ENCODE measurements at regions not wholly inside any gene's neighbourhood (a gene's known extent, or its start where the extent isn't known, plus 50 kb on each side); places are given as distances from the start of the nearest gene placed in this dataset.
A peak's percentile ranks its signal among the peaks of the same experiment; 100 is the strongest.
"Not testable (repeated sequence)": the region's sequence is repeated elsewhere in the genome, so short reads cannot be mapped to it uniquely, and the experiment has no call there.

GRCh38 chr20:53888510-53888909 lies 181.9 kb downstream of the BCAS1 start:
- Mint-ChIP-seq H3K4me1 (ENCODE audit: low read depth) (peaks cover 72% of the 10 kb centered on the region), H3K27ac (peak overlapping the region; percentile 80), H3K36me3 (ENCODE audit: low read depth) (peaks cover 3% of the 10 kb centered on the region), H3K27me3 (no peaks in the 10 kb centered on the region), H3K9me3 (peaks cover 3% of the 10 kb centered on the region), H3K4me3 (no peak overlapping the region)
- POLR2A ChIA-PET: interaction anchor here (0.5 kb wide), 1 partner anchor 15 kb away, joined by 4 read pairs; no protein-coding TSS in a partner anchor
- intact Hi-C loops (cut with micrococcal nuclease): no loop called here
- no peak for TF ChIP-seq CTCF (IDR thresholded peaks at IDR 0.05)
- DNase-seq: peak; percentile 34
- ATAC-seq: no peak
- CTCF ChIA-PET: no interaction called here

- CTCF ChIA-PET: no interaction called here
Measured at GRCh38 chr20:53887973-53888372, 182.4 kb downstream of the BCAS1 start.

GRCh38 chr20:53884859-53885541 lies 185.4 kb downstream of the BCAS1 start:
- peaks cover 6% of the 10 kb centered on the region for H3K36me3 Mint-ChIP-seq (ENCODE audit: low read depth)
- H3K27ac Mint-ChIP-seq: peak overlapping the region; percentile 97
- DNase-seq: peak; percentile 83
- no peak for TF ChIP-seq CTCF (IDR thresholded peaks at IDR 0.05)
- ChIA-PET POLR2A (interaction anchor here (0.6 to 3.3 kb wide), 15 partner anchors 9 to 863 kb away, joined by 3 to 27 read pairs (median 5); no protein-coding TSS in a partner anchor), CTCF (interaction anchor here (0.9 to 3.8 kb wide), 13 partner anchors 9 to 289 kb away, joined by 3 to 25 read pairs (median 6); no protein-coding TSS in a partner anchor)
- H3K4me3 Mint-ChIP-seq: peak overlapping the region; percentile 71
- H3K4me1 Mint-ChIP-seq (ENCODE audit: low read depth): peaks cover 71% of the 10 kb centered on the region
- ATAC-seq: peak; percentile 92
- intact Hi-C loops (cut with micrococcal nuclease): no loop called here
- no peaks in the 10 kb centered on the region for H3K27me3 Mint-ChIP-seq
- peaks cover 7% of the 10 kb centered on the region for H3K9me3 Mint-ChIP-seq

More at GRCh38 chr20:53887973-53888372, 182.4 kb downstream of the BCAS1 start:
- no peak for TF ChIP-seq CTCF (IDR thresholded peaks at IDR 0.05)
- DNase-seq: no peak
- POLR2A ChIA-PET: no interaction called here
- Mint-ChIP-seq H3K4me1 (ENCODE audit: low read depth) (peaks cover 73% of the 10 kb centered on the region), H3K27ac (peak overlapping the region; percentile 4), H3K27me3 (no peaks in the 10 kb centered on the region), H3K36me3 (ENCODE audit: low read depth) (peaks cover 3% of the 10 kb centered on the region), H3K4me3 (no peak overlapping the region), H3K9me3 (peaks cover 3% of the 10 kb centered on the region)
- intact Hi-C loops (cut with micrococcal nuclease): no loop called here
- no peak for ATAC-seq

DNA sequence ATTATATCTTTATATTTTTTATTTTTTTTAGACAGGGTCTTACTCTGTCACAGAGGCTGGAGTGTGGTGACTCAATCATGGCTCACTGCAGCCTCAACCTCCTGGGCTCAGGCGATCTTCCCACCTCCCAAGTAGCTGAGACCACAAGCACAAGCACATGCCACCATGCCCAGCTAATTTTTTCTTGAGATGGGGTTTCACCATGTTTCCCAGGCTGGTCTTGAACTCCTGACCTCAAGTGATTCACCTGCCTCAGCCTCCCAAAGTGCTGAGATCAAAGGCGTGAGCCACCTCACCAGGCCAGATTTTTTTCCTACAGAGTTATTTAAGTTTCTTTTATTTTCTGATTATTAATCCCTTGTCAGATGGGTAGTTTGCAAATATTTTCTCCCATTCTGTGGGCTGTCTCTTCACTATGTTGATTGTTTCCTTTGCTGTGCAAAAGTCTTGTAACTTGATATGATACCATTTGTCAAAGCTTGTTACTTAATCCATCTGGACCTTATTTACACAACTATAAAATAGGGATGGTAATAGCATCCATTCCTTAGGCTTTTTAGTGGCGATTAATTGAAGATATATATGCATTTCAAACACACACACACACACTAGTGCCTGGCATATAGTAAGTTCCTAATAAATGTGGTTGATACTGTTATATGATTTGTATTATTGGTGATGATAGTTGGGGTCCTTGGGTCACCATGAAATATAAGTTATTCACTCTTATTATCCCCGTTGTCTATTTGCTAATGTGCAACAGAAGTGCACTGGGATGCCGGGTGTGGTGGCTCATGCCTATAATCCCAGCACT lies 187.1 kb downstream of the BCAS1 start:
- DNase-seq: peak; percentile 66
- Mint-ChIP-seq H3K9me3 (peaks cover 7% of the 10 kb centered on the region), H3K4me3 (peak overlapping the region; percentile 71), H3K27ac (peak overlapping the region; percentile 97), H3K36me3 (ENCODE audit: low read depth) (peaks cover 6% of the 10 kb centered on the region), H3K4me1 (ENCODE audit: low read depth) (peaks cover 77% of the 10 kb centered on the region), H3K27me3 (no peaks in the 10 kb centered on the region)
- no peak for TF ChIP-seq CTCF (IDR thresholded peaks at IDR 0.05)
- intact Hi-C loops (cut with micrococcal nuclease): no loop called here
- POLR2A ChIA-PET: interaction anchor here (0.7 to 3.3 kb wide), 4 partner anchors 11 to 131 kb away, joined by 3 to 14 read pairs (median 8); no protein-coding TSS in a partner anchor
- CTCF ChIA-PET: interaction anchor here (1.4 to 3.8 kb wide), 2 partner anchors 16 to 18 kb away, joined by 4 to 25 read pairs; no protein-coding TSS in a partner anchor
- no peak for ATAC-seq

DNA sequence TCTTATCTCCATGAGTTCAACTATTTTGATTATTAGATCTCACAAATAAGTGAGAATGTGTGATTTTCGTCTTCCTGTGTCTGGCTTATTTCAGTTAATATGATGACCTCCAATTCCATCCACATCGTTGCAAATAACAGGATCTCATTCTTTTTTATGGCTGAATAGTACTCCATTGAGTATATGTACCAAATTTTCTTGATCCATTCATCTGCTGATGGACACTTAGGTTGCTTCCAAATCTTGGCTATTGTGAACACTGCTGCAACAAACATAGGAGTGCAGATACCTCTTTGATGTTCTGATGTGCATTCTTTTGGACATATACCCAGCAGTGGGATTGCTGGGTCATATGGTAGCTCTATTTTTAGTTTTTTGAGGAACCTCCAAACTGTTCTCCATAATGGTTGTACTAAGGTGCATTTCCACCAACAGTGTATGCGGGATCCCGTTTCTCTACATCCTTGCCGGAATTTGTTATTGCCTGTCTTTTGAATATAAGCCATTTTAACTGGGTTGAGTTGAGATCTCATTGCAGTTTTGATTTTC lies 187.9 kb downstream of the BCAS1 start:
- H3K4me3 Mint-ChIP-seq; DNase-seq; CTCF ChIA-PET; intact Hi-C loops (cut with micrococcal nuclease); ATAC-seq; H3K9me3 Mint-ChIP-seq; H3K36me3 Mint-ChIP-seq (ENCODE audit: low read depth); H3K27me3 Mint-ChIP-seq: not testable (repeated sequence)
- Mint-ChIP-seq H3K27ac (peak overlapping the region; percentile 66), H3K4me1 (ENCODE audit: low read depth) (peaks cover 74% of the 10 kb centered on the region)
- POLR2A ChIA-PET: interaction anchor here (2.5 to 3.3 kb wide), 2 partner anchors 10 to 17 kb away, joined by 11 to 14 read pairs; no protein-coding TSS in a partner anchor

Measured in activated CD8-positive, alpha-beta T cell treated with anti-CD3 and anti-CD28 coated beads for 36 hours (primary cell).